ENCODE measurements at regions not wholly inside any gene's neighbourhood (a gene's known extent, or its start where the extent isn't known, plus 50 kb on each side); places are given as distances from the start of the nearest gene placed in this dataset.

GRCh38 chr10:114879093-114879492, 57.5 kb downstream of the FHIP2A start:
- POLR2A ChIA-PET, result interaction anchor here (0.7 kb wide), 1 partner anchor 170 kb away, joined by 3 read pairs; no protein-coding TSS in a partner anchor
- H3K4me3 ChIP-seq (ENCODE audit: low read depth, low read length), result no peak overlapping the region
- CTCF ChIA-PET, result interaction anchor here (0.7 to 9.7 kb wide), 27 partner anchors 7 to 705 kb away, joined by 3 to 114 read pairs (median 5); partner anchors contain the start of genes CCDC186, FHIP2A and TRUB1
- DNase-seq (ENCODE audit: low read depth, low spot score), result no peak
- TF ChIP-seq, protein P1, sequence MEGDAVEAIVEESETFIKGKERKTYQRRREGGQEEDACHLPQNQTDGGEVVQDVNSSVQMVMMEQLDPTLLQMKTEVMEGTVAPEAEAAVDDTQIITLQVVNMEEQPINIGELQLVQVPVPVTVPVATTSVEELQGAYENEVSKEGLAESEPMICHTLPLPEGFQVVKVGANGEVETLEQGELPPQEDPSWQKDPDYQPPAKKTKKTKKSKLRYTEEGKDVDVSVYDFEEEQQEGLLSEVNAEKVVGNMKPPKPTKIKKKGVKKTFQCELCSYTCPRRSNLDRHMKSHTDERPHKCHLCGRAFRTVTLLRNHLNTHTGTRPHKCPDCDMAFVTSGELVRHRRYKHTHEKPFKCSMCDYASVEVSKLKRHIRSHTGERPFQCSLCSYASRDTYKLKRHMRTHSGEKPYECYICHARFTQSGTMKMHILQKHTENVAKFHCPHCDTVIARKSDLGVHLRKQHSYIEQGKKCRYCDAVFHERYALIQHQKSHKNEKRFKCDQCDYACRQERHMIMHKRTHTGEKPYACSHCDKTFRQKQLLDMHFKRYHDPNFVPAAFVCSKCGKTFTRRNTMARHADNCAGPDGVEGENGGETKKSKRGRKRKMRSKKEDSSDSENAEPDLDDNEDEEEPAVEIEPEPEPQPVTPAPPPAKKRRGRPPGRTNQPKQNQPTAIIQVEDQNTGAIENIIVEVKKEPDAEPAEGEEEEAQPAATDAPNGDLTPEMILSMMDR (IDR thresholded peaks at IDR 0.05; ENCODE audit: insufficient read depth, low read length, missing control alignments), result no peak

DNA sequence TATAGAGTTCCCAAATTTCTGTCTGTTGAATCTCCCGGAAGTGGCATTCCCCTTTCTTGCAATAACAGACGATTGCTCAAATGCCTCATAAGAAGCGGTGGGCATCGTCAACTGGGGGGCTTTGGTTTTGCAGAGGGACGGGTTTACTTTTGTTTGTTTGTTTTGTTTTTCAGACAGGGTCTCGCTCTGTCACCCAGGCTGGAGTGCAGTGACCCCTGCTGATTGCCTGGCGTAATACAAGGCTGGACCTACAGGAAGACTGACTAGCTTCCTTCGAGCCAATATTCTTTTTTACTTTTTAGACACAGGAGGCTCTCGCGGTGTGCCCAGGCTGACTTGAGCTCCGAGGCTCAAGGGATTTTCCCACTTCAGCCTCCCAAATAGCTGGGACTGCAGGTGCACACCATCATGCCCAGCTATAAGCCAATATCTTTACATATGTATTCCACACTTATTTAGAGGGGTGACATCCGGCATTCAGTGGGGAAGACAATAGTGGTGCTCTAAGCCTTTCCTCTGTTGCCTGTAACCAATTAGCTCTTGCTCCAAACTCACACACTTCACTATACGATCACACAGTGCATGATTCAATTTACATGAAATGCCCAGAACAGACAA, 58.1 kb downstream of the FHIP2A start:
- no peak overlapping the region for H3K4me3 ChIP-seq (ENCODE audit: low read depth, low read length)
- POLR2A ChIA-PET, result interaction anchor here (0.7 kb wide), 1 partner anchor 170 kb away, joined by 3 read pairs; no protein-coding TSS in a partner anchor
- no peak for DNase-seq (ENCODE audit: low read depth, low spot score)
- TF ChIP-seq, protein P1 (IDR thresholded peaks at IDR 0.05; ENCODE audit: insufficient read depth, low read length, missing control alignments), result peak; percentile 58
- CTCF ChIA-PET, result interaction anchor here (0.6 to 9.7 kb wide), 25 partner anchors 7 to 706 kb away, joined by 3 to 114 read pairs (median 5); partner anchors contain the start of genes CCDC186, FHIP2A and TRUB1

DNA sequence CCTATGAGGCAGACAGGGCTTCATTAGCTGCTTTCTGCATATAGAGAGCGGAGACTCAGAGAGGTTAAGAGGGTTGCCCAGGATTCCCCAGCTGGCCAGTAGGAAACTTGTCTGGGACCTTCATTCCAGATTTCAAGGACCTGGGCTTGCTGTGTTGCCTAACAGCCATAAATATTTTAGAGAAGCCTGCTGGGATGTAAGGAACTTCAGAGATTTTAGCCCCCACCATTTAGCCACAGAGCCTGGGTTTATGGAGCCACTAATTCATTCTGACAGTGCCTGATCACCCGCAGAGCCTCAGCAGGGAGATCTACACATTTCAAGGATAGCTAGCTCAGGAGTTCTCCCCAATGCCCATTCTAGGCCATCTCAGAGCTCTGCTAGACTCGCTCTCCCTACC, 56.6 kb upstream of the TRUB1 start:
- TF ChIP-seq, protein P1 (IDR thresholded peaks at IDR 0.05; ENCODE audit: insufficient read depth, low read length, missing control alignments), result no peak
- no peak overlapping the region for H3K4me3 ChIP-seq (ENCODE audit: low read depth, low read length)
- DNase-seq (ENCODE audit: low read depth, low spot score), result peak; percentile 16
- CTCF ChIA-PET, result interaction anchor here (1.0 to 8.7 kb wide), 2 partner anchors 14 to 121 kb away, joined by 4 to 114 read pairs; no protein-coding TSS in a partner anchor
- POLR2A ChIA-PET, result no interaction called here

DNA sequence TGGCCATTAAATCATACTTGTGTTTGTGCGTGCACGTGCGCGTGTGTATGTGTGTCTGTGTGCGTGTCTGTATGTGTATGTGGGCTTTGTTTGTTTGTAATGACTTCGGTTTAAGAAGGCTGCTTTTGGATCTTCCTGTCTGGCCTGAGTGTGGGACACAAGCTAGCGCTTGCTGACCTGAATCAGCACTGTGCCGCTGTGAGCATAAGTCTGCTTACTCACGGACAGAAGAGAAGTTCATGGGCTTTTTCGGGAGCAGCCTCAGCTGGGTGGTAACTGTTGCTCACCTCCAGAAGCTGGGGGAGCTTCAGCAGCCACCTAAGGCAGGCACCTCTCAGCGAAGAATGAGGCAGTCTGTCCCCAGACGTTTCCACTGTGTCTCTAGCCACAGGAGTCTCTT, 56.1 kb upstream of the TRUB1 start:
- CTCF ChIA-PET, result interaction anchor here (1.7 to 8.7 kb wide), 2 partner anchors 15 to 249 kb away, joined by 6 to 114 read pairs; no protein-coding TSS in a partner anchor
- no peak overlapping the region for H3K4me3 ChIP-seq (ENCODE audit: low read depth, low read length)
- TF ChIP-seq, protein P1 (IDR thresholded peaks at IDR 0.05; ENCODE audit: insufficient read depth, low read length, missing control alignments), result no peak
- POLR2A ChIA-PET, result no interaction called here
- no peak for DNase-seq (ENCODE audit: low read depth, low spot score)

DNA sequence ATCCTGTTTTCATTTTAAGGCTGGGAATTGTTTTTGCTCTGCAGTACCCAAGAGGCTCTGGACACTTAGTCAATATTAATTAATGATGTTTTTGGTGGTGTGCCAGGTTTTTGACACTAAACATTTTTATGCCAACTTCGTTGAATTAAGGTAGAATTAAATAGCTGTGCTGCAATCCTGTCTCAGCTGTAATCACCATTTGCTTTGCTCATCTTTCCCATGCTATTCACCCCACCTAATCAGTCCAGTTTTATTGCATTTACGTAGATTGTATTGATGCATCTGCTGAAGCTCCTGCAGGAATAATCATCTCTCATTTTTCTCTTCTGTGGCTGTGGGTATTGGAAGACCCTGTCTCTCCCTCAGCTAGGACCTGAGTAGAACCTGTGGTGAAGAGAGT, 52.6 kb upstream of the TRUB1 start:
- DNase-seq (ENCODE audit: low read depth, low spot score), result no peak
- POLR2A ChIA-PET, result no interaction called here
- TF ChIP-seq, protein P1 (IDR thresholded peaks at IDR 0.05; ENCODE audit: insufficient read depth, low read length, missing control alignments), result no peak
- CTCF ChIA-PET, result interaction anchor here (3.1 kb wide), 1 partner anchor 8 kb away, joined by 17 read pairs; no protein-coding TSS in a partner anchor
- H3K4me3 ChIP-seq (ENCODE audit: low read depth, low read length), result no peak overlapping the region

Measured in AG04449 (cell line).